Liver (tissue), 8 donors: ENCODE measurements at regions not wholly inside any gene's neighbourhood (a gene's known extent, or its start where the extent isn't known, plus 50 kb on each side); places are given as distances from the start of the nearest gene placed in this dataset.
A peak's percentile ranks its signal among the peaks of the same experiment; 100 is the strongest.

Experiments used
- DNase-seq: peaks from one replicate; pipeline ENCODE4 v3.0.0-alpha.2; 2017; ENCODE audit warnings: low spot score
- H3K27ac ChIP-seq, 2 donors: one replicate each; pipeline ENCODE4 v1.7.0; 2013; ENCODE audit warnings: inconsistent platforms in 2 of 2, low read length in 2 of 2, control low read depth in 1 of 2, low read depth in 1 of 2, mild to moderate bottlenecking in 1 of 2
- H3K27me3 ChIP-seq, 4 donors: one replicate each; pipeline versions ENCODE4 v1.6.1 to v1.7.0; 2013; ENCODE audit warnings: low read length in 3 of 4, inconsistent platforms in 1 of 4, mild to moderate bottlenecking in 1 of 4, moderate library complexity in 1 of 4; ENCODE audit not compliant: control insufficient read depth in 4 of 4, insufficient read depth in 4 of 4
- H3K36me3 ChIP-seq, 4 donors: one replicate each; pipeline versions ENCODE4 v1.6.1 to v1.7.0; 2013; ENCODE audit warnings: low read length in 3 of 4, mild to moderate bottlenecking in 3 of 4, low read depth in 1 of 4, moderate library complexity in 1 of 4; ENCODE audit not compliant: control insufficient read depth in 4 of 4, insufficient read depth in 3 of 4
- H3K4me1 ChIP-seq, 4 donors: one replicate each; pipeline versions ENCODE4 v1.6.1 to v1.7.0; 2013; ENCODE audit warnings: low read length in 3 of 4, mild to moderate bottlenecking in 3 of 4, moderate library complexity in 1 of 4; ENCODE audit not compliant: control insufficient read depth in 4 of 4, insufficient read depth in 4 of 4
- H3K4me3 ChIP-seq, 3 donors: one replicate each; pipeline versions ENCODE4 v1.6.1 to v1.7.0; 2013; ENCODE audit warnings: low read length in 3 of 3, control low read depth in 1 of 3, low read depth in 1 of 3, mild to moderate bottlenecking in 1 of 3
- H3K9ac ChIP-seq, 2 donors: one replicate each; pipeline ENCODE4 v1.7.0; 2013; ENCODE audit warnings: low read length in 2 of 2, mild to moderate bottlenecking in 2 of 2, moderate library complexity in 2 of 2, control low read depth in 1 of 2, low read depth in 1 of 2
- H3K9me3 ChIP-seq, 4 donors: one replicate each; pipeline versions ENCODE4 v1.6.1 to v1.7.0; 2013; ENCODE audit warnings: low read length in 3 of 4; ENCODE audit not compliant: control insufficient read depth in 4 of 4
- EGR1 ChIP-seq, 2 donors: IDR thresholded peaks; 2 replicates each; pipeline ENCODE4 v1.6.1; 2016 to 2018; ENCODE audit warnings: antibody characterized with exemption in 2 of 2, low read depth in 2 of 2
- FOXA1 ChIP-seq: IDR thresholded peaks from 2 replicates; pipeline ENCODE4 v1.6.1; 2016; ENCODE audit warnings: antibody characterized with exemption
- GABPA ChIP-seq, 2 donors: IDR thresholded peaks in 1 of 2; conservative IDR thresholded peaks in 1 of 2; 2 replicates each; pipeline ENCODE4 v1.6.1; 2016; ENCODE audit warnings: antibody characterized with exemption in 2 of 2, mild to moderate bottlenecking in 1 of 2, moderate library complexity in 1 of 2
- HNF4A ChIP-seq, 2 donors: conservative IDR thresholded peaks; 2 replicates each; pipeline ENCODE4 v1.6.1; 2016; ENCODE audit warnings: antibody characterized with exemption in 2 of 2, mild to moderate bottlenecking in 2 of 2
- HNF4G ChIP-seq: IDR thresholded peaks from 2 replicates; pipeline ENCODE4 v1.6.1; 2016; ENCODE audit warnings: antibody characterized with exemption
- JUND ChIP-seq, 2 donors: IDR thresholded peaks; 2 replicates each; pipeline ENCODE4 v1.6.1; 2016; ENCODE audit warnings: antibody characterized with exemption in 2 of 2
- NR2F2 ChIP-seq: IDR thresholded peaks from 2 replicates; pipeline ENCODE4 v1.6.1; 2016; ENCODE audit warnings: antibody characterized with exemption
- RAD21 ChIP-seq, 2 donors: IDR thresholded peaks; 2 replicates each; pipeline ENCODE4 v1.6.1; 2016; ENCODE audit warnings: antibody characterized with exemption in 2 of 2, mild to moderate bottlenecking in 2 of 2
- RXRA ChIP-seq, 2 donors: IDR thresholded peaks; 2 replicates each; pipeline ENCODE4 v1.6.1; 2017 to 2018; ENCODE audit warnings: antibody characterized with exemption in 2 of 2, mild to moderate bottlenecking in 1 of 2
- SP1 ChIP-seq: IDR thresholded peaks from 2 replicates; pipeline ENCODE4 v1.6.1; 2018; ENCODE audit warnings: antibody characterized with exemption, mild to moderate bottlenecking
- TAF1 ChIP-seq: conservative IDR thresholded peaks from 2 replicates; pipeline ENCODE4 v1.6.1; 2016; ENCODE audit warnings: antibody characterized with exemption, mild to moderate bottlenecking
- YY1 ChIP-seq: IDR thresholded peaks from 2 replicates; pipeline ENCODE4 v1.6.1; 2016; ENCODE audit warnings: antibody characterized with exemption, mild to moderate bottlenecking
- WGBS: extraction: QIAGEN DNeasy Blood & Tissue Kit; methylation state at CpG from one replicate; pipeline ENCODE4 v1.1.7; 2013; 5-methylcytosine and 5-hydroxymethylcytosine counted together
- TF ChIP-seq, protein P1 (sequence below): fragments of 150-350 bp; IDR thresholded peaks from 2 replicates; pipeline ENCODE4 v1.5.1; 2017; ENCODE audit warnings: improper control_type of control experiment, low read depth, low read length; ENCODE audit not compliant: missing input control
- TF ChIP-seq, protein P2 (sequence below): IDR thresholded peaks from 2 replicates; pipeline ENCODE4 v1.6.1; 2016; ENCODE audit warnings: antibody characterized with exemption
- TF ChIP-seq, protein P3 (sequence below): IDR thresholded peaks from 2 replicates; pipeline ENCODE4 v1.6.1; 2016; ENCODE audit warnings: antibody characterized with exemption
- TF ChIP-seq, protein P4 (sequence below): IDR thresholded peaks from 2 replicates; pipeline ENCODE4 v1.6.1; 2016; ENCODE audit warnings: antibody characterized with exemption
- TF ChIP-seq, protein P5 (sequence below): IDR thresholded peaks from 2 replicates; pipeline ENCODE4 v1.6.1; 2016; ENCODE audit warnings: antibody characterized with exemption, mild to moderate bottlenecking
- donor health status: healthy.
- donor health status: healthy.
- donor health status: healthy.
- donor health status: healthy.
- donor health status: healthy.

GRCh38 chr21:35840197-35840799 lies 220.0 kb downstream of the SETD4 start:
- Histone ChIP-seq H3K9ac (no peak overlapping the region), H3K9me3 (no peaks in the 10 kb centered on the region), H3K4me1 (peaks cover 0 to 4% (median 1%) of the 10 kb centered on the region in 4 donors), H3K27me3 (no peaks in the 10 kb centered on the region), H3K36me3 (no peaks in the 10 kb centered on the region), H3K27ac (no peak overlapping the region), H3K4me3 (no peak overlapping the region)
- WGBS = 99% methylated on average over 2 of the region's 2 CpGs
- no peak for DNase-seq
- TF ChIP-seq RAD21 (IDR thresholded peaks at IDR 0.05) = peak; percentile 92 to 97
- TF ChIP-seq, protein P1, sequence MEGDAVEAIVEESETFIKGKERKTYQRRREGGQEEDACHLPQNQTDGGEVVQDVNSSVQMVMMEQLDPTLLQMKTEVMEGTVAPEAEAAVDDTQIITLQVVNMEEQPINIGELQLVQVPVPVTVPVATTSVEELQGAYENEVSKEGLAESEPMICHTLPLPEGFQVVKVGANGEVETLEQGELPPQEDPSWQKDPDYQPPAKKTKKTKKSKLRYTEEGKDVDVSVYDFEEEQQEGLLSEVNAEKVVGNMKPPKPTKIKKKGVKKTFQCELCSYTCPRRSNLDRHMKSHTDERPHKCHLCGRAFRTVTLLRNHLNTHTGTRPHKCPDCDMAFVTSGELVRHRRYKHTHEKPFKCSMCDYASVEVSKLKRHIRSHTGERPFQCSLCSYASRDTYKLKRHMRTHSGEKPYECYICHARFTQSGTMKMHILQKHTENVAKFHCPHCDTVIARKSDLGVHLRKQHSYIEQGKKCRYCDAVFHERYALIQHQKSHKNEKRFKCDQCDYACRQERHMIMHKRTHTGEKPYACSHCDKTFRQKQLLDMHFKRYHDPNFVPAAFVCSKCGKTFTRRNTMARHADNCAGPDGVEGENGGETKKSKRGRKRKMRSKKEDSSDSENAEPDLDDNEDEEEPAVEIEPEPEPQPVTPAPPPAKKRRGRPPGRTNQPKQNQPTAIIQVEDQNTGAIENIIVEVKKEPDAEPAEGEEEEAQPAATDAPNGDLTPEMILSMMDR = peak; percentile 81
- TF ChIP-seq, protein P2, sequence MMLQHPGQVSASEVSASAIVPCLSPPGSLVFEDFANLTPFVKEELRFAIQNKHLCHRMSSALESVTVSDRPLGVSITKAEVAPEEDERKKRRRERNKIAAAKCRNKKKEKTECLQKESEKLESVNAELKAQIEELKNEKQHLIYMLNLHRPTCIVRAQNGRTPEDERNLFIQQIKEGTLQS = no peak

- Histone ChIP-seq H3K36me3 (no peaks in the 10 kb centered on the region), H3K27ac (no peak overlapping the region), H3K9me3 (no peaks in the 10 kb centered on the region), H3K9ac (no peak overlapping the region), H3K4me3 (no peak overlapping the region), H3K27me3 (no peaks in the 10 kb centered on the region), H3K4me1 (peaks cover 0 to 3% (median 0%) of the 10 kb centered on the region in 4 donors)
- DNase-seq = no peak
- WGBS = 86% methylated on average over 7 of the region's 7 CpGs
- TF ChIP-seq, protein P3, sequence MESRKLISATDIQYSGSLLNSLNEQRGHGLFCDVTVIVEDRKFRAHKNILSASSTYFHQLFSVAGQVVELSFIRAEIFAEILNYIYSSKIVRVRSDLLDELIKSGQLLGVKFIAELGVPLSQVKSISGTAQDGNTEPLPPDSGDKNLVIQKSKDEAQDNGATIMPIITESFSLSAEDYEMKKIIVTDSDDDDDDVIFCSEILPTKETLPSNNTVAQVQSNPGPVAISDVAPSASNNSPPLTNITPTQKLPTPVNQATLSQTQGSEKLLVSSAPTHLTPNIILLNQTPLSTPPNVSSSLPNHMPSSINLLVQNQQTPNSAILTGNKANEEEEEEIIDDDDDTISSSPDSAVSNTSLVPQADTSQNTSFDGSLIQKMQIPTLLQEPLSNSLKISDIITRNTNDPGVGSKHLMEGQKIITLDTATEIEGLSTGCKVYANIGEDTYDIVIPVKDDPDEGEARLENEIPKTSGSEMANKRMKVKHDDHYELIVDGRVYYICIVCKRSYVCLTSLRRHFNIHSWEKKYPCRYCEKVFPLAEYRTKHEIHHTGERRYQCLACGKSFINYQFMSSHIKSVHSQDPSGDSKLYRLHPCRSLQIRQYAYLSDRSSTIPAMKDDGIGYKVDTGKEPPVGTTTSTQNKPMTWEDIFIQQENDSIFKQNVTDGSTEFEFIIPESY = no peak
- TF ChIP-seq, protein P2 = no peak
- TF ChIP-seq, protein P4, sequence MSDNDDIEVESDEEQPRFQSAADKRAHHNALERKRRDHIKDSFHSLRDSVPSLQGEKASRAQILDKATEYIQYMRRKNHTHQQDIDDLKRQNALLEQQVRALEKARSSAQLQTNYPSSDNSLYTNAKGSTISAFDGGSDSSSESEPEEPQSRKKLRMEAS = no peak
- TF ChIP-seq HNF4G = no peak
- no peak for TF ChIP-seq YY1
- TF ChIP-seq, protein P5, sequence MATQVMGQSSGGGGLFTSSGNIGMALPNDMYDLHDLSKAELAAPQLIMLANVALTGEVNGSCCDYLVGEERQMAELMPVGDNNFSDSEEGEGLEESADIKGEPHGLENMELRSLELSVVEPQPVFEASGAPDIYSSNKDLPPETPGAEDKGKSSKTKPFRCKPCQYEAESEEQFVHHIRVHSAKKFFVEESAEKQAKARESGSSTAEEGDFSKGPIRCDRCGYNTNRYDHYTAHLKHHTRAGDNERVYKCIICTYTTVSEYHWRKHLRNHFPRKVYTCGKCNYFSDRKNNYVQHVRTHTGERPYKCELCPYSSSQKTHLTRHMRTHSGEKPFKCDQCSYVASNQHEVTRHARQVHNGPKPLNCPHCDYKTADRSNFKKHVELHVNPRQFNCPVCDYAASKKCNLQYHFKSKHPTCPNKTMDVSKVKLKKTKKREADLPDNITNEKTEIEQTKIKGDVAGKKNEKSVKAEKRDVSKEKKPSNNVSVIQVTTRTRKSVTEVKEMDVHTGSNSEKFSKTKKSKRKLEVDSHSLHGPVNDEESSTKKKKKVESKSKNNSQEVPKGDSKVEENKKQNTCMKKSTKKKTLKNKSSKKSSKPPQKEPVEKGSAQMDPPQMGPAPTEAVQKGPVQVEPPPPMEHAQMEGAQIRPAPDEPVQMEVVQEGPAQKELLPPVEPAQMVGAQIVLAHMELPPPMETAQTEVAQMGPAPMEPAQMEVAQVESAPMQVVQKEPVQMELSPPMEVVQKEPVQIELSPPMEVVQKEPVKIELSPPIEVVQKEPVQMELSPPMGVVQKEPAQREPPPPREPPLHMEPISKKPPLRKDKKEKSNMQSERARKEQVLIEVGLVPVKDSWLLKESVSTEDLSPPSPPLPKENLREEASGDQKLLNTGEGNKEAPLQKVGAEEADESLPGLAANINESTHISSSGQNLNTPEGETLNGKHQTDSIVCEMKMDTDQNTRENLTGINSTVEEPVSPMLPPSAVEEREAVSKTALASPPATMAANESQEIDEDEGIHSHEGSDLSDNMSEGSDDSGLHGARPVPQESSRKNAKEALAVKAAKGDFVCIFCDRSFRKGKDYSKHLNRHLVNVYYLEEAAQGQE = no peak
- no peak for TF ChIP-seq EGR1 (IDR thresholded peaks at IDR 0.05; ENCODE audit: low read depth in 2 of 2)
- no peak for TF ChIP-seq SP1
- no peak for TF ChIP-seq NR2F2
- TF ChIP-seq GABPA (IDR thresholded peaks at IDR 0.05 in 1 of 2, conservative IDR thresholded peaks at IDR 0.05 in 1 of 2) = no peak
- no peak for TF ChIP-seq FOXA1
- TF ChIP-seq HNF4A (conservative IDR thresholded peaks at IDR 0.05) = no peak
- no peak for TF ChIP-seq TAF1
- TF ChIP-seq, protein P1 = no peak
- no peak for TF ChIP-seq JUND (IDR thresholded peaks at IDR 0.05)
- TF ChIP-seq RAD21 (IDR thresholded peaks at IDR 0.05) = no peak
- no peak for TF ChIP-seq RXRA (IDR thresholded peaks at IDR 0.05)
These were observed 221.2 kb downstream of the SETD4 start for GRCh38 chr21:35838987-35839763.
